H1 (cell line): ENCODE measurements at regions not wholly inside any gene's neighbourhood (a gene's known extent, or its start where the extent isn't known, plus 50 kb on each side); places are given as distances from the start of the nearest gene placed in this dataset.

ENCODE experiments used
- CTCF ChIA-PET: fragments of 300-600 bp; sonication (Branson Sonifier 250); formaldehyde crosslinking; loops from one replicate; lab custom pipeline; 2021; ENCODE audit not compliant: partially characterized antibody; lab: Charles Lee
- POLR2A ChIA-PET: fragments of 300-600 bp; sonication (Branson Sonifier 250); formaldehyde crosslinking; loops from one replicate; lab custom pipeline; 2021; ENCODE audit warnings: inconsistent platforms; ENCODE audit not compliant: partially characterized antibody; lab: Charles Lee
- DNase-seq, 2 experiments: peaks; one replicate each; pipeline versions ENCODE4 v3.0.0 to v3.0.0-alpha.2; 2010 to 2022; ENCODE audit warnings: low spot score in 2 of 2, low read depth in 1 of 2, mixed read lengths in 1 of 2
- FAIRE-seq: peaks from 2 replicates; lab custom pipeline; 2011; peaks lifted over from hg19 to GRCh38; lab: Jason Lieb, UNC
- H2AFZ ChIP-seq: 2 replicates; pipeline ENCODE4 v1.8.1; 2012; ENCODE audit warnings: low read length, inconsistent platforms
- H2AK5ac ChIP-seq: 2 replicates; pipeline ENCODE4 v1.6.1; 2013; ENCODE audit warnings: low read depth, low read length
- H2BK120ac ChIP-seq: replicated peaks from 2 replicates; pipeline ENCODE3; 2013; ENCODE audit warnings: low read depth, low read length, inconsistent platforms
- H2BK12ac ChIP-seq: 2 replicates; pipeline ENCODE4 v1.6.1; 2013; ENCODE audit warnings: low read depth, low read length
- H2BK15ac ChIP-seq: 2 replicates; pipeline ENCODE4 v1.6.1; 2013; ENCODE audit warnings: low read length
- H2BK20ac ChIP-seq: 2 replicates; pipeline ENCODE4 v1.6.1; 2013; ENCODE audit warnings: low read length
- H2BK5ac ChIP-seq: 2 replicates; pipeline ENCODE4 v1.6.1; 2013; ENCODE audit warnings: low read depth, low read length
- H3K14ac ChIP-seq: 2 replicates; pipeline ENCODE4 v1.6.1; 2013; ENCODE audit warnings: inconsistent platforms; ENCODE audit not compliant: insufficient read length
- H3K18ac ChIP-seq: 2 replicates; pipeline ENCODE4 v1.6.1; 2013; ENCODE audit warnings: low read length; ENCODE audit errors: extremely low read depth
- H3K23ac ChIP-seq: 2 replicates; pipeline ENCODE4 v1.6.1; 2013; ENCODE audit warnings: inconsistent platforms; ENCODE audit not compliant: insufficient read length
- H3K23me2 ChIP-seq: 2 replicates; pipeline ENCODE4 v1.6.1; 2013; ENCODE audit warnings: low read depth, low read length
- H3K27ac ChIP-seq: 2 replicates; pipeline ENCODE4 v1.6.1; 2011; ENCODE audit warnings: low read depth, low read length, inconsistent platforms
- H3K27me3 ChIP-seq, 4 experiments: replicated peaks in 1 of 4; 1 replicate in 1 of 4; 2 replicates in 3 of 4; pipeline versions ENCODE4 v1.6.1 to v1.8.1; 2011 to 2013; ENCODE audit warnings: low read length in 3 of 4, mild to moderate bottlenecking in 3 of 4, inconsistent platforms in 2 of 4, mixed read lengths in 2 of 4, moderate library complexity in 1 of 4; ENCODE audit not compliant: control insufficient read depth in 3 of 4, insufficient read depth in 3 of 4; ENCODE audit errors: extremely low read depth in 1 of 4
- H3K36me3 ChIP-seq, 4 experiments: 2 replicates each; pipeline versions ENCODE4 v1.6.1 to v1.8.1; 2011 to 2013; ENCODE audit warnings: mild to moderate bottlenecking in 4 of 4, low read length in 3 of 4, moderate library complexity in 2 of 4, control low read depth in 1 of 4, inconsistent platforms in 1 of 4; ENCODE audit not compliant: insufficient read depth in 4 of 4, control insufficient read depth in 2 of 4
- H3K4ac ChIP-seq: replicated peaks from 2 replicates; pipeline ENCODE3; 2013; ENCODE audit warnings: low read length, low read depth, mixed read lengths, inconsistent platforms; ENCODE audit not compliant: insufficient read length
- H3K4me1 ChIP-seq, 4 experiments: replicated peaks in 1 of 4; 1 replicate in 1 of 4; 2 replicates in 3 of 4; pipeline versions ENCODE4 v1.6.1 to v1.8.1; 2011 to 2013; ENCODE audit warnings: low read length in 3 of 4, inconsistent platforms in 2 of 4, mixed read lengths in 1 of 4; ENCODE audit not compliant: insufficient read depth in 4 of 4, control insufficient read depth in 3 of 4
- H3K4me2 ChIP-seq, 2 experiments: 2 replicates each; pipeline versions ENCODE4 v1.6.1 to v1.8.1; 2011 to 2013; ENCODE audit warnings: low read depth in 2 of 2, low read length in 2 of 2, control low read depth in 1 of 2, inconsistent platforms in 1 of 2, mild to moderate bottlenecking in 1 of 2; ENCODE audit not compliant: insufficient read depth in 1 of 2
- H3K4me3 ChIP-seq, 4 experiments: fragments of 200-600, 300-600 bp in 1 of 4; sonication (generic), shearing (Covaris generic), sonication (Bioruptor Twin) in 1 of 4; 2 replicates each; pipeline versions ENCODE4 v1.5.1 to v1.8.1; 2011 to 2016; ENCODE audit warnings: low read length in 4 of 4, low read depth in 3 of 4, control low read depth in 2 of 4, inconsistent platforms in 2 of 4, mild to moderate bottlenecking in 2 of 4, mixed read lengths in 1 of 4, moderate library complexity in 1 of 4; ENCODE audit not compliant: insufficient read depth in 2 of 4; ENCODE audit errors: extremely low read depth in 1 of 4
- H3K56ac ChIP-seq: replicated peaks from 2 replicates; pipeline ENCODE3; 2013; ENCODE audit warnings: low read depth, mild to moderate bottlenecking, mixed read lengths, low read length, inconsistent platforms; ENCODE audit not compliant: insufficient read length
- H3K79me1 ChIP-seq: 2 replicates; pipeline ENCODE4 v1.6.1; 2013; ENCODE audit warnings: low read depth, low read length, control low read depth
- H3K79me2 ChIP-seq, 2 experiments: 2 replicates each; pipeline versions ENCODE4 v1.6.1 to v1.8.1; 2012 to 2013; ENCODE audit warnings: low read length in 2 of 2, mild to moderate bottlenecking in 2 of 2, inconsistent platforms in 1 of 2; ENCODE audit not compliant: insufficient read depth in 2 of 2, control insufficient read depth in 1 of 2
- H3K9ac ChIP-seq, 4 experiments: replicated peaks in 1 of 4; 1 replicate in 1 of 4; 2 replicates in 3 of 4; pipeline versions ENCODE4 v1.6.1 to v1.8.1; 2011 to 2013; ENCODE audit warnings: low read depth in 3 of 4, low read length in 3 of 4, control low read depth in 2 of 4, mild to moderate bottlenecking in 2 of 4, moderate library complexity in 2 of 4, inconsistent platforms in 1 of 4; ENCODE audit errors: extremely low read depth in 1 of 4
- H3K9me3 ChIP-seq, 2 experiments: 2 replicates each; pipeline versions ENCODE4 v1.6.1 to v1.8.1; 2012 to 2013; ENCODE audit warnings: mild to moderate bottlenecking in 2 of 2, moderate library complexity in 2 of 2, control low read depth in 1 of 2, inconsistent platforms in 1 of 2, low read depth in 1 of 2, low read length in 1 of 2, mixed read lengths in 1 of 2; ENCODE audit not compliant: insufficient read depth in 2 of 2
- H4K20me1 ChIP-seq, 2 experiments: replicated peaks in 1 of 2; 2 replicates each; pipeline versions ENCODE3 to v1.8.1; 2011 to 2013; ENCODE audit warnings: inconsistent platforms in 2 of 2, low read length in 2 of 2, mild to moderate bottlenecking in 1 of 2; ENCODE audit not compliant: insufficient read depth in 2 of 2, control insufficient read depth in 1 of 2
- H4K5ac ChIP-seq: 2 replicates; pipeline ENCODE4 v1.6.1; 2013; ENCODE audit warnings: low read length, low read depth, mixed read lengths, inconsistent platforms; ENCODE audit not compliant: insufficient read length
- H4K8ac ChIP-seq: 2 replicates; pipeline ENCODE4 v1.8.0; 2013; ENCODE audit warnings: mild to moderate bottlenecking, moderate library complexity, low read length, inconsistent platforms; ENCODE audit not compliant: insufficient read depth; ENCODE audit errors: extremely low read depth
- H4K91ac ChIP-seq: replicated peaks from 2 replicates; pipeline ENCODE3; 2013; ENCODE audit warnings: low read length, mixed read lengths, inconsistent platforms; ENCODE audit not compliant: insufficient read length
- BCL11A ChIP-seq, 2 experiments: IDR thresholded peaks; one replicate each; pipeline ENCODE4 v1.6.1; 2011; ENCODE audit warnings: low read depth in 2 of 2, low read length in 2 of 2, mild to moderate bottlenecking in 2 of 2
- BRCA1 ChIP-seq: IDR thresholded peaks from 2 replicates; pipeline ENCODE4 v1.6.1; 2012; ENCODE audit warnings: low read depth, low read length, improper control_type of control experiment
- CTBP2 ChIP-seq: IDR thresholded peaks from 2 replicates; pipeline ENCODE4 v1.7.0; 2011; ENCODE audit warnings: borderline replicate concordance, mild to moderate bottlenecking, moderate library complexity, mixed read lengths, low read length; ENCODE audit not compliant: insufficient read depth, insufficient read length
- JUN ChIP-seq: IDR thresholded peaks from 2 replicates; pipeline ENCODE4 v1.6.1; 2011; ENCODE audit warnings: low read depth, mild to moderate bottlenecking, improper control_type of control experiment, low read length
- MAFK ChIP-seq: IDR thresholded peaks from 2 replicates; pipeline ENCODE4 v1.6.1; 2012; ENCODE audit warnings: low read depth, mild to moderate bottlenecking, improper control_type of control experiment, low read length
- PHF8 ChIP-seq: fragments of 200-600 bp; sonication (generic); conservative IDR thresholded peaks from 2 replicates; pipeline ENCODE4 v1.7.1; 2012; ENCODE audit warnings: low read depth, mild to moderate bottlenecking, inconsistent platforms, low read length, moderate library complexity
- RNF2 ChIP-seq: fragments of 200-900, 300-1000 bp; sonication (generic); IDR thresholded peaks from 2 replicates; pipeline ENCODE4 v1.7.1; 2016; ENCODE audit warnings: borderline replicate concordance, low read depth, mild to moderate bottlenecking, antibody characterized with exemption, low read length; ENCODE audit not compliant: poor library complexity, severe bottlenecking; ENCODE audit errors: missing control alignments
- SIN3A ChIP-seq, 2 experiments: IDR thresholded peaks in 1 of 2; conservative IDR thresholded peaks in 1 of 2; 2 replicates each; pipeline ENCODE4 v1.6.1; 2011 to 2012; ENCODE audit warnings: low read length in 2 of 2, improper control_type of control experiment in 1 of 2, low read depth in 1 of 2, mild to moderate bottlenecking in 1 of 2
- TEAD4 ChIP-seq: IDR thresholded peaks from 2 replicates; pipeline ENCODE4 v1.6.1; 2012; ENCODE audit warnings: low read depth, low read length, inconsistent platforms, mixed read lengths
- WGBS, 2 experiments: shearing (Covaris generic) in 1 of 2; methylation state at CpG; one replicate each; pipeline versions ENCODE4 v1.1.6 to v1.1.7; 2013 to 2015; ENCODE audit warnings: low lambda C conversion rate in 2 of 2, mixed read lengths in 2 of 2, inconsistent platforms in 1 of 2, low coverage in 1 of 2, missing lambda C conversion rate in 1 of 2; ENCODE audit not compliant: insufficient replicate concordance in 2 of 2, insufficient coverage in 1 of 2, insufficient read length in 1 of 2; ENCODE audit errors: extremely low coverage in 1 of 2, missing lambda C conversion rate in 1 of 2; 5-methylcytosine and 5-hydroxymethylcytosine counted together

- Histone ChIP-seq H2BK12ac (no peak overlapping the region), H3K9me3 (no peaks in the 10 kb centered on the region), H3K4me1 (peaks cover 0 to 3% (median 0%) of the 10 kb centered on the region in 4 experiments; a peak in 2 of 7 replicates), H3K23ac (no peak overlapping the region), H3K4me2 (no peak overlapping the region), H3K36me3 (no peaks in the 10 kb centered on the region), H4K8ac (no peak overlapping the region), H2BK15ac (no peak overlapping the region), H3K56ac (no peak overlapping the region), H3K79me1 (no peaks in the 10 kb centered on the region; the same call in 1 of the 2 replicates), H2BK5ac (no peak overlapping the region), H4K20me1 (no peaks in the 10 kb centered on the region), H3K27me3 (no peaks in the 10 kb centered on the region), H3K23me2 (no peaks in the 10 kb centered on the region), H3K14ac (no peak overlapping the region), H3K4me3 (no peak overlapping the region), H4K91ac (no peak overlapping the region), H2BK120ac (no peak overlapping the region), H3K18ac (no peak overlapping the region), H3K4ac (no peak overlapping the region), H3K27ac (no peak overlapping the region), H3K9ac (no peak overlapping the region), H2AK5ac (no peak overlapping the region), H2AFZ (no peak overlapping the region), H2BK20ac (no peak overlapping the region), H3K79me2 (no peaks in the 10 kb centered on the region), H4K5ac (no peak overlapping the region)
- 95% methylated on average over 2 of the region's 2 CpGs; no CpG with 5 or more reads in 1 of the 2 experiments for WGBS, 2 experiments
- ChIA-PET POLR2A (no interaction called here), CTCF (no interaction called here)
- DNase-seq (no peak), FAIRE-seq (peak; percentile 13)
- TF ChIP-seq BRCA1: no peak
- TF ChIP-seq SIN3A (conservative IDR thresholded peaks at IDR 0.05 in 1 of 2, IDR thresholded peaks at IDR 0.05 in 1 of 2; ENCODE audit: low read depth in 1 of 2, low read length in 2 of 2): no peak
- TF ChIP-seq JUN: no peak
- no peak for TF ChIP-seq PHF8
- no peak for TF ChIP-seq MAFK
- TF ChIP-seq TEAD4: no peak
- TF ChIP-seq CTBP2: no peak
- TF ChIP-seq RNF2: no peak
- TF ChIP-seq BCL11A (IDR thresholded peaks at IDR 0.05; ENCODE audit: low read depth in 2 of 2, low read length in 2 of 2): no peak
Measured at GRCh38 chr6:117200067-117200466, 65.3 kb upstream of the VGLL2 start.
